ENCODE measurements at regions not wholly inside any gene's neighbourhood (a gene's known extent, or its start where the extent isn't known, plus 50 kb on each side); places are given as distances from the start of the nearest gene placed in this dataset.
A peak's percentile ranks its signal among the peaks of the same experiment; 100 is the strongest.

GRCh38 chr2:12203528-12203927 lies 457.1 kb downstream of the LPIN1 start:
- DNase-seq (ENCODE audit: low spot score): no peak

GRCh38 chr2:12205086-12205485 lies 458.7 kb downstream of the LPIN1 start:
- DNase-seq (ENCODE audit: low spot score): no peak

- no peak for DNase-seq (ENCODE audit: low spot score)
These were observed 461.1 kb downstream of the LPIN1 start for GRCh38 chr2:12207491-12207890.

GRCh38 chr2:12210016-12210933 lies 463.8 kb downstream of the LPIN1 start:
- DNase-seq (ENCODE audit: low spot score): no peak

GRCh38 chr2:12211326-12212175 lies 465.1 kb downstream of the LPIN1 start:
- DNase-seq (ENCODE audit: low spot score): no peak

GRCh38 chr2:12212841-12213597 lies 466.6 kb downstream of the LPIN1 start:
- DNase-seq (ENCODE audit: low spot score): no peak

GRCh38 chr2:12217175-12217574 lies 470.7 kb downstream of the LPIN1 start:
- no peak for DNase-seq (ENCODE audit: low spot score)

GRCh38 chr2:12219761-12220160 lies 473.3 kb downstream of the LPIN1 start:
- DNase-seq (ENCODE audit: low spot score): no peak

- DNase-seq (ENCODE audit: low spot score): no peak
These were observed 475.2 kb downstream of the LPIN1 start for GRCh38 chr2:12221584-12221983.

- DNase-seq (ENCODE audit: low spot score): no peak
These were observed 476.1 kb downstream of the LPIN1 start for GRCh38 chr2:12222554-12222953.

GRCh38 chr2:12223732-12224131 lies 477.3 kb downstream of the LPIN1 start:
- no peak for DNase-seq (ENCODE audit: low spot score)

- no peak for DNase-seq (ENCODE audit: low spot score)
These were observed 480.2 kb downstream of the LPIN1 start for GRCh38 chr2:12226653-12227052.

GRCh38 chr2:12227941-12228608 lies 481.6 kb downstream of the LPIN1 start:
- DNase-seq (ENCODE audit: low spot score): no peak

GRCh38 chr2:12231288-12231687 lies 484.9 kb downstream of the LPIN1 start:
- no peak for DNase-seq (ENCODE audit: low spot score)

GRCh38 chr2:12232876-12233275 lies 483.9 kb upstream of the TRIB2 start:
- DNase-seq (ENCODE audit: low spot score): no peak

- DNase-seq (ENCODE audit: low spot score): peak; percentile 50
These were observed 480.4 kb upstream of the TRIB2 start for GRCh38 chr2:12236136-12236844.

- no peak for DNase-seq (ENCODE audit: low spot score)
These were observed 476.5 kb upstream of the TRIB2 start for GRCh38 chr2:12240206-12240605.

- no peak for DNase-seq (ENCODE audit: low spot score)
These were observed 473.4 kb upstream of the TRIB2 start for GRCh38 chr2:12243381-12243780.

- no peak for DNase-seq (ENCODE audit: low spot score)
These were observed 472.7 kb upstream of the TRIB2 start for GRCh38 chr2:12244070-12244469.

- DNase-seq (ENCODE audit: low spot score): no peak
These were observed 465.6 kb upstream of the TRIB2 start for GRCh38 chr2:12251121-12251520.

GRCh38 chr2:12251749-12252148 lies 465.0 kb upstream of the TRIB2 start:
- DNase-seq (ENCODE audit: low spot score): no peak
